KMS-11 (cell line): ENCODE measurements at regions not wholly inside any gene's neighbourhood (a gene's known extent, or its start where the extent isn't known, plus 50 kb on each side); places are given as distances from the start of the nearest gene placed in this dataset.

Experiments
- H2AFZ ChIP-seq: fragments of 200-600 bp; sonication (generic); 2 replicates; pipeline ENCODE4 v1.6.1; 2016; ENCODE audit warnings: antibody characterized with exemption, mixed run types, low read depth
- H3K27ac ChIP-seq: fragments of 200-600 bp; sonication (generic); 2 replicates; pipeline ENCODE4 v1.6.1; 2016; ENCODE audit warnings: mild to moderate bottlenecking, mixed run types
- H3K27me3 ChIP-seq: fragments of 200-600 bp; sonication (generic); 2 replicates; pipeline ENCODE4 v1.6.1; 2017; ENCODE audit warnings: mild to moderate bottlenecking, low read depth, mixed run types, moderate library complexity; ENCODE audit not compliant: insufficient read depth
- H3K36me3 ChIP-seq: fragments of 200-600 bp; sonication (generic); 2 replicates; pipeline ENCODE4 v1.6.1; 2017; ENCODE audit warnings: mild to moderate bottlenecking, mixed run types; ENCODE audit not compliant: insufficient read depth
- H3K4me1 ChIP-seq: fragments of 200-600 bp; sonication (generic); 2 replicates; pipeline ENCODE4 v1.6.1; 2016; ENCODE audit warnings: mild to moderate bottlenecking, low read depth, mixed run types; ENCODE audit not compliant: poor library complexity, severe bottlenecking
- H3K4me2 ChIP-seq: fragments of 200-600 bp; sonication (generic); 2 replicates; pipeline ENCODE4 v1.7.0; 2016; ENCODE audit warnings: mild to moderate bottlenecking, mixed run types
- H3K4me3 ChIP-seq: fragments of 200-600 bp; sonication (generic); IDR thresholded peaks from 2 replicates; pipeline ENCODE4 v1.6.1; 2017; ENCODE audit warnings: low read depth, low read length, mixed read lengths; ENCODE audit not compliant: insufficient read depth
- H3K79me2 ChIP-seq: fragments of 200-600 bp; sonication (generic); 2 replicates; pipeline ENCODE4 v1.6.1; 2016; ENCODE audit warnings: low read depth, mixed run types; ENCODE audit not compliant: insufficient read depth
- H3K9ac ChIP-seq: fragments of 200-600 bp; sonication (generic); 2 replicates; pipeline ENCODE4 v1.6.1; 2016; ENCODE audit warnings: mild to moderate bottlenecking, mixed run types
- H4K20me1 ChIP-seq: fragments of 200-600 bp; sonication (generic); 2 replicates; pipeline ENCODE4 v1.6.1; 2016; ENCODE audit warnings: mild to moderate bottlenecking, mixed run types; ENCODE audit not compliant: insufficient read depth
- TF ChIP-seq, protein P1 (sequence below): fragments of 200-600 bp; sonication (generic); conservative IDR thresholded peaks from 2 replicates; pipeline ENCODE4 v1.6.1; 2017; ENCODE audit warnings: low read depth, mild to moderate bottlenecking, antibody characterized with exemption, low read length, moderate library complexity, mixed read lengths

DNA sequence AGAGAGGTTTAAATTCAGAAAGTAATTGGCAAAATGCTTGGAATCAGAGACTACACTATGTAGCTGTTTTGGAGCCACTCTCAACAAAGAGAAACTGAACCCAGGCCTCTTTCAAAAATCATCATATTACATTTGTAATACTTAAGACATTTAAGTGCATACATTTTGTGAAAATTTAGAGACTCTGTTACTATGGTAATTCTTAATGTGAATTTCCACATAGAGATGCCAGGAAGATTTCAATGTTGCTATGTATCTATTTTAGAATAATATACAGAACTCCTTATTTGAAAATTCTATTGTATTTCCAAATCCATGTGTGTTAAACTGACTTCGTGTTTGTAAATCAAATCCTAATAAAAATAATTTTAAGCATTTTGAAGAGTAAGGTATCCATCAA lies 1260.9 kb upstream of the C9orf72 start:
- H4K20me1 ChIP-seq, result no peaks in the 10 kb centered on the region
- H3K27me3 ChIP-seq, result no peaks in the 10 kb centered on the region
- H3K9ac ChIP-seq, result no peak overlapping the region
- no peak overlapping the region for H2AFZ ChIP-seq
- no peaks in the 10 kb centered on the region for H3K36me3 ChIP-seq
- TF ChIP-seq, protein P1, sequence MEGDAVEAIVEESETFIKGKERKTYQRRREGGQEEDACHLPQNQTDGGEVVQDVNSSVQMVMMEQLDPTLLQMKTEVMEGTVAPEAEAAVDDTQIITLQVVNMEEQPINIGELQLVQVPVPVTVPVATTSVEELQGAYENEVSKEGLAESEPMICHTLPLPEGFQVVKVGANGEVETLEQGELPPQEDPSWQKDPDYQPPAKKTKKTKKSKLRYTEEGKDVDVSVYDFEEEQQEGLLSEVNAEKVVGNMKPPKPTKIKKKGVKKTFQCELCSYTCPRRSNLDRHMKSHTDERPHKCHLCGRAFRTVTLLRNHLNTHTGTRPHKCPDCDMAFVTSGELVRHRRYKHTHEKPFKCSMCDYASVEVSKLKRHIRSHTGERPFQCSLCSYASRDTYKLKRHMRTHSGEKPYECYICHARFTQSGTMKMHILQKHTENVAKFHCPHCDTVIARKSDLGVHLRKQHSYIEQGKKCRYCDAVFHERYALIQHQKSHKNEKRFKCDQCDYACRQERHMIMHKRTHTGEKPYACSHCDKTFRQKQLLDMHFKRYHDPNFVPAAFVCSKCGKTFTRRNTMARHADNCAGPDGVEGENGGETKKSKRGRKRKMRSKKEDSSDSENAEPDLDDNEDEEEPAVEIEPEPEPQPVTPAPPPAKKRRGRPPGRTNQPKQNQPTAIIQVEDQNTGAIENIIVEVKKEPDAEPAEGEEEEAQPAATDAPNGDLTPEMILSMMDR, result no peak
- no peak overlapping the region for H3K4me3 ChIP-seq
- no peaks in the 10 kb centered on the region for H3K79me2 ChIP-seq
- H3K27ac ChIP-seq, result no peak overlapping the region
- H3K4me2 ChIP-seq, result no peak overlapping the region
- no peaks in the 10 kb centered on the region for H3K4me1 ChIP-seq

DNA sequence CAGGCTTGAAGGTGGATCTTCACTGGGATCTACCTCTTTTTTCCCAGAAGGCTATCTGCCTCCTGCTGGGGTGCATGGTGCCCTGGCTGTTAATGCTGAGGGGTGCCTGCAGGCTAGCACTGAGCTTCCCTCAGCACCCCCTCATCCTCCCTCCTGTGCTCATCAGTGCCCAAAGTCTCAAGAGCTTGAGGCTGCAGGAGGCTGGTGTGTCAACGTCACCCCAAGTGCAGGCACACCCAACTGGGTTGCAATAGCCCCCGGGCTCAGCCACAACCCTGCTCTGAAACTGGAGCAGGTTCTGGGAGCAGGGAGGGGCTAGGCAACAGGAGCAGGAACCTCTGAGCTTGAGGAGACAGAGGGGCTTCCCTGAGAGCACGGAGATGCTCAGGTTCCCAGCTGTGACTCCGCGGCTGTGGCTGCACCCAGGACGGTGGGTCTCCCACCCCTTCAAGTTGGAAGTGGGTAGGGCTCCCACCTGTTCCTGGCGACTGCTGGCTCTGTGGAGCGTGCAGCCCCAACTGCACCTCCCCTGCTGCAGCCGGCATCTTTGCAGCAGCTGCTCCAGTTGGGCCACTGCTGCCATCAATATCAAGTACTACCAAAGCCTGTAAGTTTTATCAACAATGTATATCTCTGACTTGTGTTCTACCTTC lies 1266.6 kb upstream of the C9orf72 start:
- Histone ChIP-seq H3K27ac (no peak overlapping the region), H3K4me3 (no peak overlapping the region), H3K4me2 (no peak overlapping the region), H3K27me3 (no peaks in the 10 kb centered on the region), H4K20me1 (no peaks in the 10 kb centered on the region), H3K4me1 (no peaks in the 10 kb centered on the region), H3K36me3 (no peaks in the 10 kb centered on the region), H2AFZ (no peak overlapping the region), H3K79me2 (no peaks in the 10 kb centered on the region), H3K9ac (no peak overlapping the region)
- TF ChIP-seq, protein P1, result no peak

DNA sequence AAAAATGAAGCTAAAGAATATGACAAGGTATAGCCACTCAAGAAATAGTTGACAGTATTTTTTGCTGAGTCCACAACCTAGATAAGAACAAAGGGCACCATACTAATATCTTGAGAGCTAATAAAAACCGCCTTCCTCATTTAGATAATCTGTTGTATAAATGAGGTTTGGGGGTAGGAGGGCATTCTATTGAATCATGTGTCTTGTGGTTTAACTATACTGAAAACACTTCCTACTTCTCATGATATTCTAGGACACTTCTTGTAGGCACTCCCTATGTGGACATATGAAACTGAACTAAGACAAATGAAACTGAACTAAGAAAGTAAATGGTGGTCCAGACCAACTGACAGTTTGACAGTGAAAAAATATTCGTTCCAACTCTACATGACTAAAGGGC lies 1268.5 kb upstream of the C9orf72 start:
- Histone ChIP-seq H3K79me2 (no peaks in the 10 kb centered on the region), H4K20me1 (no peaks in the 10 kb centered on the region), H2AFZ (no peak overlapping the region), H3K9ac (no peak overlapping the region), H3K27ac (no peak overlapping the region), H3K4me2 (no peak overlapping the region), H3K36me3 (no peaks in the 10 kb centered on the region), H3K4me1 (no peaks in the 10 kb centered on the region), H3K4me3 (no peak overlapping the region), H3K27me3 (no peaks in the 10 kb centered on the region)
- TF ChIP-seq, protein P1, result no peak

DNA sequence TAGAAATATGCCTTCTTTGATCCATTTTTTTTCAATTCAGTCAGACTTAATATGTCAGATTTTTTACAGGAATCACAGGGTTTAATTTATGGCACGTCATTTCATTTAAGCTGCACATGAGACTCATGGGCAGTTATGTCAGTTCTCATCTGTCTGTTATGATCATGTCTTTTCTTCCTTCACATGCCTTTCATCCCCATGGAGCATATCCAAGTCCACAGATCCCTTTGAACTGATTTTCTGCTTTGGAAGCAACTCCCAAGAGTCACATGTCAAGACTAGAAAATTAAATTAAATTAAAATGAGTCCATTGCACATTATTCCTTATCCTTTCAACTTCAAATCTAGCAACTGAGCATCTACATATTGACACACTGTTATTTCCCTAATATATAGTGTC lies 1274.0 kb upstream of the C9orf72 start:
- H3K36me3 ChIP-seq, result no peaks in the 10 kb centered on the region
- no peak overlapping the region for H2AFZ ChIP-seq
- no peaks in the 10 kb centered on the region for H4K20me1 ChIP-seq
- no peak overlapping the region for H3K9ac ChIP-seq
- H3K4me1 ChIP-seq, result no peaks in the 10 kb centered on the region
- no peak overlapping the region for H3K4me2 ChIP-seq
- no peak overlapping the region for H3K4me3 ChIP-seq
- H3K79me2 ChIP-seq, result no peaks in the 10 kb centered on the region
- no peaks in the 10 kb centered on the region for H3K27me3 ChIP-seq
- H3K27ac ChIP-seq, result no peak overlapping the region
- TF ChIP-seq, protein P1, result no peak
